ENCODE measurements at regions not wholly inside any gene's neighbourhood (a gene's known extent, or its start where the extent isn't known, plus 50 kb on each side); places are given as distances from the start of the nearest gene placed in this dataset.

- Mint-ChIP-seq H3K36me3 (ENCODE audit: low read depth) (no peaks in the 10 kb centered on the region), H3K9me3 (peaks cover 7% of the 10 kb centered on the region), H3K4me1 (ENCODE audit: low read depth) (no peaks in the 10 kb centered on the region), H3K27me3 (no peaks in the 10 kb centered on the region), H3K27ac (no peak overlapping the region), H3K4me3 (no peak overlapping the region)
- Histone ChIP-seq H3K9me3 (ENCODE audit: control insufficient read depth in 1 of 2, insufficient read depth in 1 of 2, low read length in 2 of 2) (peaks cover 0 to 6% of the 10 kb centered on the region in 2 experiments), H3K4me1 (ENCODE audit: insufficient read depth, low read length) (no peaks in the 10 kb centered on the region), H3K27me3 (ENCODE audit: control insufficient read depth in 1 of 2, insufficient read depth in 2 of 2, low read length in 2 of 2) (no peaks in the 10 kb centered on the region), H3K4me3 (ENCODE audit: low read length) (no peak overlapping the region), H3K27ac (ENCODE audit: low read depth in 1 of 2, low read length in 2 of 2) (no peak overlapping the region), H3K36me3 (ENCODE audit: insufficient read depth, low read length) (no peaks in the 10 kb centered on the region)
- ChIA-PET CTCF (no interaction called here), POLR2A (no interaction called here)
- ATAC-seq (ENCODE audit: poor library complexity) (no peak), DNase-seq (no peak)
- intact Hi-C loops (cut with DNase I, micrococcal nuclease): no loop called here
- TF ChIP-seq, protein P1, sequence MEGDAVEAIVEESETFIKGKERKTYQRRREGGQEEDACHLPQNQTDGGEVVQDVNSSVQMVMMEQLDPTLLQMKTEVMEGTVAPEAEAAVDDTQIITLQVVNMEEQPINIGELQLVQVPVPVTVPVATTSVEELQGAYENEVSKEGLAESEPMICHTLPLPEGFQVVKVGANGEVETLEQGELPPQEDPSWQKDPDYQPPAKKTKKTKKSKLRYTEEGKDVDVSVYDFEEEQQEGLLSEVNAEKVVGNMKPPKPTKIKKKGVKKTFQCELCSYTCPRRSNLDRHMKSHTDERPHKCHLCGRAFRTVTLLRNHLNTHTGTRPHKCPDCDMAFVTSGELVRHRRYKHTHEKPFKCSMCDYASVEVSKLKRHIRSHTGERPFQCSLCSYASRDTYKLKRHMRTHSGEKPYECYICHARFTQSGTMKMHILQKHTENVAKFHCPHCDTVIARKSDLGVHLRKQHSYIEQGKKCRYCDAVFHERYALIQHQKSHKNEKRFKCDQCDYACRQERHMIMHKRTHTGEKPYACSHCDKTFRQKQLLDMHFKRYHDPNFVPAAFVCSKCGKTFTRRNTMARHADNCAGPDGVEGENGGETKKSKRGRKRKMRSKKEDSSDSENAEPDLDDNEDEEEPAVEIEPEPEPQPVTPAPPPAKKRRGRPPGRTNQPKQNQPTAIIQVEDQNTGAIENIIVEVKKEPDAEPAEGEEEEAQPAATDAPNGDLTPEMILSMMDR (IDR thresholded peaks at IDR 0.05): no peak
Observed at GRCh38 chr1:164093543-164093942, 465.4 kb upstream of the PBX1 start.

DNA sequence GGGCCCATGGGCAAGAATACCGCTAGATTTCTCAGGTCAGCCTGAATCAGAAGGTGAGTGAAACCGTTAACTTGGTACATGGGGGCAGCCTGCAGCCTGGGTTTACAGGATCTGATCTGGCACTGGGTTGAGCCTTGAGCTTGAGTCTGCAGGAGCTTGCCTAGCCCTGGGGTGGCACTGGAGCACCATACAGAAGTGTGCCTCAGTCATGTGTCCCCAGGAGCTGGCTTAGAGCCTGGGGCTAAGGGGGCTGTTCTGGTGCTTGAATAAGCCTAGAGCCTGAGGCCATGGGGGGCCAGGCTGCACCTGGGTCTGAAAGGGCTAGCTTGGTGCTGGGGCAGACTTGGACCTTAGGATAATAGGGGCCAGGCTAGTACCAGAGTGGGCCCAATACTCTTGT lies 457.2 kb upstream of the PBX1 start:
- H3K36me3 Mint-ChIP-seq (ENCODE audit: low read depth): no peaks in the 10 kb centered on the region
- Histone ChIP-seq H3K4me1 (ENCODE audit: insufficient read depth, low read length) (no peaks in the 10 kb centered on the region), H3K36me3 (ENCODE audit: insufficient read depth, low read length) (no peaks in the 10 kb centered on the region), H3K9me3 (ENCODE audit: control insufficient read depth in 1 of 2, insufficient read depth in 1 of 2, low read length in 2 of 2) (peaks cover 0 to 5% of the 10 kb centered on the region in 2 experiments), H3K4me3 (ENCODE audit: low read length) (no peak overlapping the region), H3K27me3 (ENCODE audit: control insufficient read depth in 1 of 2, insufficient read depth in 2 of 2, low read length in 2 of 2) (no peaks in the 10 kb centered on the region), H3K27ac (ENCODE audit: low read depth in 1 of 2, low read length in 2 of 2) (no peak overlapping the region)
- TF ChIP-seq, protein P1 (IDR thresholded peaks at IDR 0.05): no peak
- H3K4me3 Mint-ChIP-seq: no peak overlapping the region
- H3K4me1 Mint-ChIP-seq (ENCODE audit: low read depth): no peaks in the 10 kb centered on the region
- intact Hi-C loops (cut with DNase I, micrococcal nuclease): no loop called here
- DNase-seq (no peak), ATAC-seq (ENCODE audit: poor library complexity) (no peak)
- CTCF ChIA-PET: no interaction called here
- POLR2A ChIA-PET: no interaction called here
- no peak overlapping the region for H3K27ac Mint-ChIP-seq
- H3K27me3 Mint-ChIP-seq: no peaks in the 10 kb centered on the region
- peaks cover 9% of the 10 kb centered on the region for H3K9me3 Mint-ChIP-seq

GRCh38 chr1:164131949-164132348 lies 427.0 kb upstream of the PBX1 start:
- H3K27me3 Mint-ChIP-seq: no peaks in the 10 kb centered on the region
- no peaks in the 10 kb centered on the region for H3K4me1 ChIP-seq (ENCODE audit: insufficient read depth, low read length)
- TF ChIP-seq, protein P1 (IDR thresholded peaks at IDR 0.05): no peak
- DNase-seq (no peak), ATAC-seq (ENCODE audit: poor library complexity) (no peak)
- peaks cover 5 to 9% of the 10 kb centered on the region in 2 experiments for H3K9me3 ChIP-seq (ENCODE audit: control insufficient read depth in 1 of 2, insufficient read depth in 1 of 2, low read length in 2 of 2)
- H3K27ac Mint-ChIP-seq: no peak overlapping the region
- ChIA-PET CTCF (no interaction called here), POLR2A (no interaction called here)
- no peak overlapping the region for H3K4me3 Mint-ChIP-seq
- intact Hi-C loops (cut with DNase I, micrococcal nuclease): no loop called here
- no peaks in the 10 kb centered on the region for H3K36me3 ChIP-seq (ENCODE audit: insufficient read depth, low read length)
- no peak overlapping the region for H3K4me3 ChIP-seq (ENCODE audit: low read length)
- H3K4me1 Mint-ChIP-seq (ENCODE audit: low read depth): no peaks in the 10 kb centered on the region
- H3K36me3 Mint-ChIP-seq (ENCODE audit: low read depth): no peaks in the 10 kb centered on the region
- no peak overlapping the region for H3K27ac ChIP-seq (ENCODE audit: low read depth in 1 of 2, low read length in 2 of 2)
- H3K27me3 ChIP-seq (ENCODE audit: control insufficient read depth in 1 of 2, insufficient read depth in 2 of 2, low read length in 2 of 2): no peaks in the 10 kb centered on the region
- H3K9me3 Mint-ChIP-seq: peaks cover 6% of the 10 kb centered on the region
